ENCODE measurements at regions not wholly inside any gene's neighbourhood (a gene's known extent, or its start where the extent isn't known, plus 50 kb on each side); places are given as distances from the start of the nearest gene placed in this dataset.

DNA sequence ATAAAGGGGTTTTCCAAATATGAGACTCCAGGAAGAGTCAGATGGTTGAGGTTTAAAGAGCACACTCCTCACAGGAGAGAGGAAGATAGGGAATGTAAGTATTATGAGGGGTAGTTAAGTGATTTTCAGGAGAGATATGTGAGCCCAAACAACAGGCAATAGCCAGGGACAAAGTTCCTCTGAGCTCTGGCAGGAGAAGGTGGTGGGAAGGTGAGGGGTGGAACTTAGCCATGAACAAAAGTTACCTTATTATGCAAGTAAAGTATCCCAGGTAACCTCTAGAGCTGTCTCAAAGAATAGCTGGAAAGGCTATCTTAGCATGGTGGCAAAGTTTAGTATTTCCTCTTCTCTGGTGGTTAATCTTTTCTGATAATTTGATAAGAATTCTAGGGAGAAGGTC, 450.5 kb upstream of the PTPRD start:
- TF ChIP-seq, protein P1, sequence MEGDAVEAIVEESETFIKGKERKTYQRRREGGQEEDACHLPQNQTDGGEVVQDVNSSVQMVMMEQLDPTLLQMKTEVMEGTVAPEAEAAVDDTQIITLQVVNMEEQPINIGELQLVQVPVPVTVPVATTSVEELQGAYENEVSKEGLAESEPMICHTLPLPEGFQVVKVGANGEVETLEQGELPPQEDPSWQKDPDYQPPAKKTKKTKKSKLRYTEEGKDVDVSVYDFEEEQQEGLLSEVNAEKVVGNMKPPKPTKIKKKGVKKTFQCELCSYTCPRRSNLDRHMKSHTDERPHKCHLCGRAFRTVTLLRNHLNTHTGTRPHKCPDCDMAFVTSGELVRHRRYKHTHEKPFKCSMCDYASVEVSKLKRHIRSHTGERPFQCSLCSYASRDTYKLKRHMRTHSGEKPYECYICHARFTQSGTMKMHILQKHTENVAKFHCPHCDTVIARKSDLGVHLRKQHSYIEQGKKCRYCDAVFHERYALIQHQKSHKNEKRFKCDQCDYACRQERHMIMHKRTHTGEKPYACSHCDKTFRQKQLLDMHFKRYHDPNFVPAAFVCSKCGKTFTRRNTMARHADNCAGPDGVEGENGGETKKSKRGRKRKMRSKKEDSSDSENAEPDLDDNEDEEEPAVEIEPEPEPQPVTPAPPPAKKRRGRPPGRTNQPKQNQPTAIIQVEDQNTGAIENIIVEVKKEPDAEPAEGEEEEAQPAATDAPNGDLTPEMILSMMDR (conservative IDR thresholded peaks at IDR 0.05; ENCODE audit: low read length): no peak
- TF ChIP-seq EZH2phosphoT487 (IDR thresholded peaks at IDR 0.05; ENCODE audit: borderline replicate concordance, low read depth, low read length): no peak

All from OCI-LY7 (cell line).